ENCODE measurements at regions not wholly inside any gene's neighbourhood (a gene's known extent, or its start where the extent isn't known, plus 50 kb on each side); places are given as distances from the start of the nearest gene placed in this dataset.

DNA sequence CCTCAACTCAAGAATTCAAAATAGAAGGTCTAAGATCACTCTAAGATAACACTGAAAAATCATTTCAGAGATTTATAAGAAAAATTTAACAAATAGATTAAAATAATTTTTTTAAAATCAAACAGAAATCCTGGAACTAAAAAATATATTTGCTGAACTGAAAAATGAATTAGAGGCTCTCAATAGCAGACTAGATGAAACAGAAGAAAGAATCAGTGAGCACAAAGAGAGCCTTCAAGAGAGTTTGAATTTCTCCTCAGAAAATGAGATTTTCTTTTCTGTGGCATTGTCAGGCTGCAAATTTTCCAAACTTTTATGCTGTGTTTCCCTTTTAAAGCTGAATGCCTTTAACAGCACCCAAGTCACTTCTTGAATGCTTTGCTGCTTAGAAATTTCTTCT lies 335.0 kb upstream of the SLC7A11 start:
- Histone ChIP-seq H3K9me3 (ENCODE audit: control insufficient read depth, insufficient read depth, low read length) (peaks cover 3% of the 10 kb centered on the region; the same call in 1 of the 2 replicates), H3K27ac (ENCODE audit: low read depth, low read length) (no peak overlapping the region), H3K4me3 (ENCODE audit: low read depth, low read length) (no peak overlapping the region), H3K27me3 (ENCODE audit: control insufficient read depth, insufficient read depth, low read length) (no peaks in the 10 kb centered on the region)
- CTCF ChIA-PET = interaction anchor here (0.9 to 4.6 kb wide), 8 partner anchors 11 to 976 kb away, joined by 3 to 43 read pairs (median 5); no protein-coding TSS in a partner anchor
- TF ChIP-seq, protein P1, sequence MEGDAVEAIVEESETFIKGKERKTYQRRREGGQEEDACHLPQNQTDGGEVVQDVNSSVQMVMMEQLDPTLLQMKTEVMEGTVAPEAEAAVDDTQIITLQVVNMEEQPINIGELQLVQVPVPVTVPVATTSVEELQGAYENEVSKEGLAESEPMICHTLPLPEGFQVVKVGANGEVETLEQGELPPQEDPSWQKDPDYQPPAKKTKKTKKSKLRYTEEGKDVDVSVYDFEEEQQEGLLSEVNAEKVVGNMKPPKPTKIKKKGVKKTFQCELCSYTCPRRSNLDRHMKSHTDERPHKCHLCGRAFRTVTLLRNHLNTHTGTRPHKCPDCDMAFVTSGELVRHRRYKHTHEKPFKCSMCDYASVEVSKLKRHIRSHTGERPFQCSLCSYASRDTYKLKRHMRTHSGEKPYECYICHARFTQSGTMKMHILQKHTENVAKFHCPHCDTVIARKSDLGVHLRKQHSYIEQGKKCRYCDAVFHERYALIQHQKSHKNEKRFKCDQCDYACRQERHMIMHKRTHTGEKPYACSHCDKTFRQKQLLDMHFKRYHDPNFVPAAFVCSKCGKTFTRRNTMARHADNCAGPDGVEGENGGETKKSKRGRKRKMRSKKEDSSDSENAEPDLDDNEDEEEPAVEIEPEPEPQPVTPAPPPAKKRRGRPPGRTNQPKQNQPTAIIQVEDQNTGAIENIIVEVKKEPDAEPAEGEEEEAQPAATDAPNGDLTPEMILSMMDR (IDR thresholded peaks at IDR 0.05; ENCODE audit: low read depth, low read length) = no peak
- POLR2A ChIA-PET = interaction anchor here (0.5 kb wide), 1 partner anchor 92 kb away, joined by 9 read pairs; no protein-coding TSS in a partner anchor
- DNase-seq (ENCODE audit: low read depth, low spot score) = no peak

DNA sequence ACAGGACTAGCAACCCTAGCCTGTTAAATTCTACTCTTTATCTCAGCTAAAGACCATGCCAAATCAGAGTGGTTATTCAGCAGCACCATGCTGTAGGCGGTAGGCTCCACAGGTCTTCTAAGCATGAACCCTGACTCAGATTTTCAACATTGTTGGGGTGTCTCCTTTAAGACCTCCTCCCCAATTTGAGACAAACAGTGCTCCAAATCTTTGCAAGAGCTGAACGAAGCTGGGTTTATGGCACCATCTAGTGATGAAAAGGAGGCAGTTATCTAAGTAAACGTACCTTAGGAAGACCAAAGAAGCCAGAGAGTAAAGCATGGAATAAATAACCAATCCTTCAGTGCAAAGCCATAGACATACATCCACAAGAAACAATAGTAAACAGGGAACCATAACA lies 334.5 kb upstream of the SLC7A11 start:
- ChIA-PET POLR2A (interaction anchor here (0.5 kb wide), 1 partner anchor 93 kb away, joined by 9 read pairs; no protein-coding TSS in a partner anchor), CTCF (interaction anchor here (0.6 to 4.6 kb wide), 9 partner anchors 104 to 541 kb away, joined by 3 to 43 read pairs (median 5); no protein-coding TSS in a partner anchor)

DNA sequence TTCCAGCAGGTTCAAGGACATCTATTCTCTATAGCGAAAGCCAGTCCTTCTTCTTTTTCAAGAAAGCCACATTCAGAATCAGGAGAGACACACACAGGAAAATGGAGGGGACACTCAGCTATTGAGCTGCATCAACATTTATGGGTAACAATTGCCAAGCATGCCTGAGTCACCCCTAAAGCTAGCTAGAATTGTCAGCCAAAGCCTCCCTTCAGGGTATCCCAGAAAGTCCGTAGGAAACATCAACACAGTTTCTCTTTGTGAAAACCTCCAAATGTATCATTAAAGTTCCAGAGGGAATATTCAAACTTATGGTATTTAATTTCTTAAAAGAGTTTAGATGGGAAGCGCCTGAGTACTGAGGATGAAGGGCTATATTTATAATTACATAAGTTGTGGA lies 331.1 kb upstream of the SLC7A11 start:
- Histone ChIP-seq H3K27ac (ENCODE audit: low read depth, low read length) (no peak overlapping the region), H3K4me3 (ENCODE audit: low read depth, low read length) (no peak overlapping the region), H3K9me3 (ENCODE audit: control insufficient read depth, insufficient read depth, low read length) (peaks cover 3% of the 10 kb centered on the region; the same call in 1 of the 2 replicates), H3K27me3 (ENCODE audit: control insufficient read depth, insufficient read depth, low read length) (no peaks in the 10 kb centered on the region)
- TF ChIP-seq, protein P1 (IDR thresholded peaks at IDR 0.05; ENCODE audit: low read depth, low read length) = no peak
- POLR2A ChIA-PET = no interaction called here
- CTCF ChIA-PET = interaction anchor here (1.1 kb wide), 1 partner anchor 107 kb away, joined by 4 read pairs; no protein-coding TSS in a partner anchor
- no peak for DNase-seq (ENCODE audit: low read depth, low spot score)

More for the DNA sequence above, 334.5 kb upstream of the SLC7A11 start:
- TF ChIP-seq, protein P1 (IDR thresholded peaks at IDR 0.05; ENCODE audit: low read depth, low read length) = peak; percentile 66
- Histone ChIP-seq H3K9me3 (ENCODE audit: control insufficient read depth, insufficient read depth, low read length) (peaks cover 3% of the 10 kb centered on the region; the same call in 1 of the 2 replicates), H3K4me3 (ENCODE audit: low read depth, low read length) (no peak overlapping the region), H3K27me3 (ENCODE audit: control insufficient read depth, insufficient read depth, low read length) (no peaks in the 10 kb centered on the region), H3K27ac (ENCODE audit: low read depth, low read length) (no peak overlapping the region)
- DNase-seq (ENCODE audit: low read depth, low spot score) = peak; percentile 34

DNA sequence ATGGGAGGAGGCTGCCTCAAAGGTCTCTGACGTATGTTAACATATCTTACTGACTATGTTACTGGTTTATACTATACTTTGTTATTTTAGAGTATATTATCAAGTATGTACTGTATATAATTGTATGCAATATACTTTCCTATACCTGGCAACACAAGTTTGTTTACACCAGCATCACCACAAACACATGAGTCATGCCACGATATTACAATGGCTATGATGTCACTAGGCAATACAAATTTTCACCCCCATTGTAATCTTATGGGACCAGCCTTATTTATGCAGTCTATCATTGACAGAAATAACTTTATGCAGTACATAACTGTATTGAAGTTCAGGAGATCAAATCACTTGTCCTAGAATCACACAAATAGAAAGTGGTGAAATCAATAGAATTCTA lies 329.9 kb upstream of the SLC7A11 start:
- POLR2A ChIA-PET = no interaction called here
- Histone ChIP-seq H3K27me3 (ENCODE audit: control insufficient read depth, insufficient read depth, low read length) (no peaks in the 10 kb centered on the region), H3K4me3 (ENCODE audit: low read depth, low read length) (no peak overlapping the region), H3K9me3 (ENCODE audit: control insufficient read depth, insufficient read depth, low read length) (no peaks in the 10 kb centered on the region), H3K27ac (ENCODE audit: low read depth, low read length) (no peak overlapping the region)
- TF ChIP-seq, protein P1 (IDR thresholded peaks at IDR 0.05; ENCODE audit: low read depth, low read length) = no peak
- no peak for DNase-seq (ENCODE audit: low read depth, low spot score)
- CTCF ChIA-PET = no interaction called here

DNA sequence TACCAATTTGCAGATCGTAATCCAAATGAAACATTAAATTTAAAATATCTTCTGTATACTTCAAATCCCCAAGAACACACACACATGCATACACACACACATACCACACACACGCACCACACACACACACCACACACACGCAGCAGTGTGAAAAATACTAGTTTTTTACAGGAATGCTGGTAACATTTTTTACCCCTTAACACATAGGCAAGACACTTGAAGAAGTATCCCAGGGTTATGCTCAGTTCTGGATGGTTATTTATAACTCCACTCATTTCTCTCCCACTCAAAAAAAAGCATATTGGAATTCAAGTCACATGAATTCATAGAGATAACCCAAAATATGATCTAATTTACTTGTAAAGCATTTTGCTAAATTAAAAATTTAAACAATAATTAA lies 325.5 kb upstream of the SLC7A11 start:
- Histone ChIP-seq H3K27me3 (ENCODE audit: control insufficient read depth, insufficient read depth, low read length) (no peaks in the 10 kb centered on the region), H3K4me3 (ENCODE audit: low read depth, low read length) (no peak overlapping the region), H3K9me3 (ENCODE audit: control insufficient read depth, insufficient read depth, low read length) (no peaks in the 10 kb centered on the region), H3K27ac (ENCODE audit: low read depth, low read length) (no peak overlapping the region)
- no peak for DNase-seq (ENCODE audit: low read depth, low spot score)
- ChIA-PET CTCF (no interaction called here), POLR2A (no interaction called here)
- TF ChIP-seq, protein P1 (IDR thresholded peaks at IDR 0.05; ENCODE audit: low read depth, low read length) = no peak
